A549 (cell line): ENCODE measurements at regions not wholly inside any gene's neighbourhood (a gene's known extent, or its start where the extent isn't known, plus 50 kb on each side); places are given as distances from the start of the nearest gene placed in this dataset.

Source experiments
- JUNB ChIP-seq: fragments of >200 bp; sonication (Bioruptor Twin); formaldehyde crosslinking; IDR thresholded peaks from 2 replicates; pipeline ENCODE4 v1.6.1; 2016
- NR3C1 ChIP-seq: fragments of >200 bp; sonication (Bioruptor Twin); formaldehyde crosslinking; IDR thresholded peaks from 3 replicates; pipeline ENCODE4 v1.6.1; 2017
- TF ChIP-seq, protein P1 (sequence below): fragments of >200 bp; sonication (Bioruptor Twin); formaldehyde crosslinking; IDR thresholded peaks from 3 replicates; pipeline ENCODE4 v1.5.1; 2016

DNA sequence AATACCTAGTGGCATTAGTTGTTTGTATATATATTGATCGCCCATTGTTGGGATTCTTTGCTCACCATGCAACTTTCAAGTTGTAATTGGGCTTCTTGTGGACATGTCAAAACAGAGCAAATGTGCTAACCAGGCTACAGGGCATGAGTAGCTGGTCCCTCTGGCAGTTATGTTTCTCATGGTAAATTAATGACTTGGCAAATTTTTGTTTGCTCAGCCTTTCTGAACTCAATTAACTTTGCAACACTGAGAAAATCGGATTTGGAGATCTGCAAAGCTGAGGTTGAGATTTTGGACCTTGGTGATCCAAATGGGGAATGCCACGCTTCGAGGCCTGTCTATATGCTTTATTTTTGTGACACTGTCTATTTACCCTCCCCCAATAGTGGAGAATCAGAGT is 138.5 kb upstream of the PIRT start:
- TF ChIP-seq NR3C1 (no peak), JUNB (no peak)
- TF ChIP-seq, protein P1, sequence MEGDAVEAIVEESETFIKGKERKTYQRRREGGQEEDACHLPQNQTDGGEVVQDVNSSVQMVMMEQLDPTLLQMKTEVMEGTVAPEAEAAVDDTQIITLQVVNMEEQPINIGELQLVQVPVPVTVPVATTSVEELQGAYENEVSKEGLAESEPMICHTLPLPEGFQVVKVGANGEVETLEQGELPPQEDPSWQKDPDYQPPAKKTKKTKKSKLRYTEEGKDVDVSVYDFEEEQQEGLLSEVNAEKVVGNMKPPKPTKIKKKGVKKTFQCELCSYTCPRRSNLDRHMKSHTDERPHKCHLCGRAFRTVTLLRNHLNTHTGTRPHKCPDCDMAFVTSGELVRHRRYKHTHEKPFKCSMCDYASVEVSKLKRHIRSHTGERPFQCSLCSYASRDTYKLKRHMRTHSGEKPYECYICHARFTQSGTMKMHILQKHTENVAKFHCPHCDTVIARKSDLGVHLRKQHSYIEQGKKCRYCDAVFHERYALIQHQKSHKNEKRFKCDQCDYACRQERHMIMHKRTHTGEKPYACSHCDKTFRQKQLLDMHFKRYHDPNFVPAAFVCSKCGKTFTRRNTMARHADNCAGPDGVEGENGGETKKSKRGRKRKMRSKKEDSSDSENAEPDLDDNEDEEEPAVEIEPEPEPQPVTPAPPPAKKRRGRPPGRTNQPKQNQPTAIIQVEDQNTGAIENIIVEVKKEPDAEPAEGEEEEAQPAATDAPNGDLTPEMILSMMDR, result no peak
